ENCODE measurements at regions not wholly inside any gene's neighbourhood (a gene's known extent, or its start where the extent isn't known, plus 50 kb on each side); places are given as distances from the start of the nearest gene placed in this dataset.
"Not testable (repeated sequence)": the region's sequence is repeated elsewhere in the genome, so short reads cannot be mapped to it uniquely, and the experiment has no call there.

DNA sequence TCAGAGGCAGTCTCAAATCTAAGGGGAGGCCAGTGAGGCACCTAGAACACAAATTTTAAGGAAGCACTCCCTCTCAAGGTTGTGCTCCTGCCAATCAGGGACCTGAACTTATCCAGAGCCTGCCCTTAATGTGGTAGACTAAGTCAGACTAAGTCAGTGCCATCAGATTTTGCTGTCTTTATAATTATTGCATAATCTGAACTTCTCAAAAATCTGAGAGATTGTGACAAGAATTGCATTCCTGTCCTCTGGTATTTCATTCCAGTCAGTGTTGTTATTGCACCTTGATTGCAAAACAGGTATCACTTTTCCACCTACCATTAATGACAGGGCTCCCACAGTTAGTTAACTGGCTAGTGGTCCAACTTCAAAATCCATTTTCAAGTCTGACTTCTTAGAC is 197.1 kb upstream of the HCN1 start:
- DNase-seq (ENCODE audit: low read depth): no peak
- TF ChIP-seq, protein P1, sequence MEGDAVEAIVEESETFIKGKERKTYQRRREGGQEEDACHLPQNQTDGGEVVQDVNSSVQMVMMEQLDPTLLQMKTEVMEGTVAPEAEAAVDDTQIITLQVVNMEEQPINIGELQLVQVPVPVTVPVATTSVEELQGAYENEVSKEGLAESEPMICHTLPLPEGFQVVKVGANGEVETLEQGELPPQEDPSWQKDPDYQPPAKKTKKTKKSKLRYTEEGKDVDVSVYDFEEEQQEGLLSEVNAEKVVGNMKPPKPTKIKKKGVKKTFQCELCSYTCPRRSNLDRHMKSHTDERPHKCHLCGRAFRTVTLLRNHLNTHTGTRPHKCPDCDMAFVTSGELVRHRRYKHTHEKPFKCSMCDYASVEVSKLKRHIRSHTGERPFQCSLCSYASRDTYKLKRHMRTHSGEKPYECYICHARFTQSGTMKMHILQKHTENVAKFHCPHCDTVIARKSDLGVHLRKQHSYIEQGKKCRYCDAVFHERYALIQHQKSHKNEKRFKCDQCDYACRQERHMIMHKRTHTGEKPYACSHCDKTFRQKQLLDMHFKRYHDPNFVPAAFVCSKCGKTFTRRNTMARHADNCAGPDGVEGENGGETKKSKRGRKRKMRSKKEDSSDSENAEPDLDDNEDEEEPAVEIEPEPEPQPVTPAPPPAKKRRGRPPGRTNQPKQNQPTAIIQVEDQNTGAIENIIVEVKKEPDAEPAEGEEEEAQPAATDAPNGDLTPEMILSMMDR (conservative IDR thresholded peaks at IDR 0.05; ENCODE audit: low read depth, low read length): no peak
- no peak overlapping the region for H3K4me3 ChIP-seq (ENCODE audit: low read depth, low read length)

DNA sequence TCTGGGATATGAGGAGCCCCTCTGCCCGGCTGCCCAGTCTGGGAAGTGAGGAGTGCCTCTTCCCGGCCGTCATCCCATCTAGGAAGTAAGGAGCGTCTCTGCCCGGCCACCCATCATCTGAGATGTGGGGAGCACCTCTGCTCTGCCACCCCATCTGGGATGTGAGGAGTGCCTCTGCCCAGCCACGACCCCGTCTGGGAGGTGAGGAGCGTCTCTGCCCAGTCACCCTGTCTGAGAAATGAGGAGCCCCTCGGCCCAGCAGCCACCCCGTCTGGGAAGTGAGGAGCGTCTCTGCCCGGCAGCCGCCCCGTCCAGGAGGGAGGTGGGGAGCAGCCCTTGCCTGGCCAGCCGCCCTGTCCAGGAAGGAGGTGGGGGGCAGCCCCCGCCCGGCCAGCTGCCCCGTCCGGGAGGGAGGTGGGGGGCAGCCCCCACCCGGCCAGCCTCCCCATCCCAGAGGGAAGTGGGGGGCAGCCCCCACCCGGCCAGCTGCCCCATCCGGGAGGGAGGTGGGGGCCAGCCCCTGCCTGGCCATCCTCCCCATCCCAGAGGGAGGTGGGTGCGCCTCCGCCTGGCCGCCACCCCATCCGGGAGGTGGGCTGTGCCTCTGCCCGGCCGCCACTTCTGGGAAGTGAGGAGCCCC is 194.4 kb upstream of the HCN1 start:
- H3K4me3 ChIP-seq (ENCODE audit: low read depth, low read length); DNase-seq (ENCODE audit: low read depth): not testable (repeated sequence)

DNA sequence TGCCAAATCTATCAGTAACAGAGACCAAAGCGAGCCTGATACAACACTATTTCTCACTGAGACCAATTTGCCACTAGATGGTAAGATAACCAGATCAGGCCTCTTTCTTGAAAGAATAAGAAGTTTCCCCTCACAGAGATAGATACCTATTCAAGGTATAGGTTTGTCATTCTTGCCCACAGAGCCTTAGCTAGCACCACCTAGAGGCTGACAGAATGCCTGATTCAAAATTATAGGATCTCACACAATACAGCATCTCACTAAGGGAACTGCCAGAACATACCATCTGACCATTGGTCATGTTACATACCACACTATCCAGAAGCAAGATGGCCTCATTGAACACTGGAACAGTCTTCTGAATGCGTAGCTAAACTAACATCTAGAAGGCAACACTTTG is 166.6 kb upstream of the HCN1 start:
- no peak for DNase-seq (ENCODE audit: low read depth)
- TF ChIP-seq, protein P1 (conservative IDR thresholded peaks at IDR 0.05; ENCODE audit: low read depth, low read length): no peak
- H3K4me3 ChIP-seq (ENCODE audit: low read depth, low read length): no peak overlapping the region

DNA sequence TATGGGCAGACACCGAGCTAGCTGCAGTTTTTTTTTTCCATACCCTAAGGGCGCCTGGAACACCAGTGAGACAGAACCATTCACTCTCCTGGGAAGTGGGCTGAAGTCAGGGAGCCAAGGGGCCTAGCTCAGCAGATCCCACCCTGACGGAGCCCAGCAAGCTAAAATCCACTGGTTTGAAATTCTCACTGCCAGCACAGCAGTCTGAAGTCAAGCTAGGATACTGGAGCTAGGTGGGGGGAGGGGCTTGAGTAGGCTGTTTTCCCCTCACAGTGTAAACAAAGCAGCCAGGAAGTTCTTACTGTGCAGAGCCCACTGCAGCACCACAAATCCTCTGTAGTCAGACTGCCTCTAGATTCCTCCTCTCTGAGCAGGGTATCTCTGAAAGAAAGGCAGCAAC is 151.7 kb upstream of the HCN1 start:
- DNase-seq (ENCODE audit: low read depth): no peak
- no peak overlapping the region for H3K4me3 ChIP-seq (ENCODE audit: low read depth, low read length)
- TF ChIP-seq, protein P1 (conservative IDR thresholded peaks at IDR 0.05; ENCODE audit: low read depth, low read length): no peak

DNA sequence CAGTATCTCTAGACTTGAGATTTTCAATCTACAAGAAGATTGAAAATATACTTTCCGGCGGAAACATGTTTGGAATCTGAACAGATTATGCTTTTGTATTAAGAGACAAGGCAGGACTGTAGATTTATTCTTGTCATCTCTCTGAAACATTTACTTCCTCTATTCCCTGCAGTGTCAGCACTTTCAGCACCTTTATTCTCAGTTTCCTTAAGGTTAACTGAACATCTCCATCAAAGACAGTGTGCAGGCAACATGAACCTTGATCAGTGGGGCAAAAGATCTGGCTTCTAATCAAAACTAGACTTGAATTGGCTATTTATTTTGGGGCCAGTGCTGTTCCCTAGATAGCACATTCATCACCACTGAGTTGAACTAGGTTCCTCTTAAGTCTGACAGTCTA is 129.9 kb upstream of the HCN1 start:
- TF ChIP-seq, protein P1 (conservative IDR thresholded peaks at IDR 0.05; ENCODE audit: low read depth, low read length): no peak
- H3K4me3 ChIP-seq (ENCODE audit: low read depth, low read length): no peak overlapping the region
- no peak for DNase-seq (ENCODE audit: low read depth)

DNA sequence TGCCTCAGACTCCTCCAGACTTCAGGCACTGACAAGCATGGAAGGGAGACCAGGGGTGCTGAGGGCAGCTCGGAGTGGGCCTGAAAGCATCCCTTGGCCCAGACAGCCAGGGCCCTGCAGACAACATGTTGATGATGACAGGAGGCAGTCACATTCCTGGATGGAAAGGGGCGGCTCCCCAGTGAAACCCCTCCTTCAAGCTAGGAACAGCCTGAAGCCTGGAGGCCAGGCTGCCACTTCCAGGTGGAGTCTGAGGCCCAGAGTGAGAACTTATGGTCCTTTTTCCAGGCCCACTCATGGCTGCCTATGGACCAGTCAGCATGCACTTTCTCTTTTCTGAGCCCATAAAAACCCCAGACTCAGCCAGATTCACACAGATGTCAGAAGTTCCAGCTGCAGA is 104.2 kb upstream of the HCN1 start:
- no peak overlapping the region for H3K4me3 ChIP-seq (ENCODE audit: low read depth, low read length)
- DNase-seq (ENCODE audit: low read depth): no peak
- TF ChIP-seq, protein P1 (conservative IDR thresholded peaks at IDR 0.05; ENCODE audit: low read depth, low read length): no peak

DNA sequence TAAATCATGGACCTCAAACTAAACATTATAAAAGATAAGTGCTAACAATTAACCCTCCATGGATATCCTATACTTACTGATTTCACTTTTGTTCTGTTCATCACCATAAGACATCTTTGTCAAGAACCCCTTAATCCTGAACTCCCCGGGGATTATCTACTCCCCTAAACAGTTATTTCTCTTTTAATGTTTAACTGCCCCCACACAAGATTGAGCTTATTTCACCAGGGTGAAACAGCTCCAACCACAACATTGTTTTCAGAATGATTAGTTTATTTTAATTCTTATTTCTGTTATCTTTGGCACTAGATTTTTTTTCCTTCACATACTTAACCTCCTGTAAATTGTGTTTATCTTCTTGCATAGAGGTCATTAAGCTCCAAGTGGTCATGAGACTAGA is 103.2 kb upstream of the HCN1 start:
- no peak for DNase-seq (ENCODE audit: low read depth)
- TF ChIP-seq, protein P1 (conservative IDR thresholded peaks at IDR 0.05; ENCODE audit: low read depth, low read length): no peak
- no peak overlapping the region for H3K4me3 ChIP-seq (ENCODE audit: low read depth, low read length)

Data from epithelial cell of proximal tubule (primary cell).